RCC 7860 (cell line): ENCODE measurements at regions not wholly inside any gene's neighbourhood (a gene's known extent, or its start where the extent isn't known, plus 50 kb on each side); places are given as distances from the start of the nearest gene placed in this dataset.
"Not testable (repeated sequence)": the region's sequence is repeated elsewhere in the genome, so short reads cannot be mapped to it uniquely, and the experiment has no call there.

Experiments
- DNase-seq: peaks from one replicate; pipeline ENCODE4 v3.0.0-alpha.2; 2015; ENCODE audit warnings: low spot score
- FAIRE-seq: peaks from 2 replicates; lab custom pipeline; 2012; peaks lifted over from hg19 to GRCh38; lab: Jason Lieb, UNC

DNA sequence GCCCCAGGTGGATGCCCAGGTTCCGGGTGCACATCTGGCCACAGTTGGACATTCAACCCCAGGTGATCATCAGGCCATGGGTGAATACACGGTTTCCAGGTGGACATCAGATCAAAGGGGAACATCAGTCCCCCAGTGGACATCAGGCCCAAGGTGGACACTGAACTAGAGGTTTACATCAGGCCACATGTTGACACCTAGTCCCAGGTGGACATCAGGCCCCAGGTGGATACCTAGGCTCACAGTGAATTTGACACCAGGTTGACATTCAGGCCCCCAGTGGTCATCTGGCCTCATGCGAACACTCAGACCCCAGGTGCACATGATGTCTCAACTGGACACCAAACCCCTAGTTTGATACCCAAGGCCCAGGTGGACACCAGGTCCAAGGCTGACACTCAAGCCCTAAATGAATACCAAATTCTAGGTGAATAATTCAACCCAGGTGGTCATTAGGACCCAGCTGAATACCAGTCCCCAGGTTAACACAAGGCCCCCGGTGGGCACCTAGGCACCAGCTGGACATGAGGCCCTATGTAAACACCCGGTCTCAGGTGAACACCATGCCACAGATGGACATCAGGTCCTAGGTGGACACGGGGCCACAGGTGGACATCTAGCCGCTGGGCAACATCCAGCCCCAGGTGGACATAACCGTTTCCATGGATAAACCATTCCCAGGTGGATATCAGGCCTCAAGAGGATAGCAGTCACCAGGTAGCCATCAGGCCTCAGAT is 200.4 kb downstream of the POTEM start:
- DNase-seq, FAIRE-seq: not testable (repeated sequence)

- not testable (repeated sequence) for DNase-seq, FAIRE-seq
Observed at GRCh38 chr14:19168261-19168660, 201.0 kb downstream of the POTEM start.

DNA sequence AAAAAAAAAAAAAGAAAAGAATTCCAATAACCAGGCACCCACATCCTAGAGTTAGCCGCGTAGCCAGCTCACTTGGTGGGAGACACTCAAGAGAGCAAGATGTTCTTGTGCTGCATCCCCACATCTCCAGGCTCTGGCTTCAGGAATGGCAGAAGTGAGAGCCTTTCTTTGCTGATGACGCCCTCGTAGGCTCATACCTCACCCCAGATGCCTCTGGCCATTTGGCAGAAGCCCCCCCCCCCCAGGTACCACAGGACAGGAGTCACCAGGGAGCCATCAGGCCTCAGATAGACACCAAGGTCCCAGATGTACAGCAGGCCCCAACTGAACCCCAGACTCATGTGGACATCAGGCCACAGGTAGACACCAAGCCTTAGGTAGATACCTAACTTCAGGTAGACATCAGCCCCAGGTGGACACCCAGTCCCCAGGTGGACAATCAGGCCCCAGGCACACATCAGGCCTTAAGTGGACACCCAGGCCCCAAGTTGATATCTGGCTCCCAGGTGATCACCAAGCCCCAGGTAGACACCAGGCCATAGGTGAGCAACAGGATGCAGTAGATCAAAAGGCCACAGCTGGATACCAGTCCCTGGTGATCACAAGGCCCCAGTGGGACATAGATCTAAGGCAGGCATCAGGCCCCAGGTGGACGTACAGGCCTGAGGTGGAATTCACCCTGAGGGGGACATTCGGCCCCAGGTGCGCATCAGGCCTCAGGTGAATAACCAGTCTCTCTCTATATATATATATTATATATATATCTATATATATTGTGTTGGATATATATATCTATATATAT is 202.5 kb downstream of the POTEM start:
- DNase-seq, FAIRE-seq: not testable (repeated sequence)

DNA sequence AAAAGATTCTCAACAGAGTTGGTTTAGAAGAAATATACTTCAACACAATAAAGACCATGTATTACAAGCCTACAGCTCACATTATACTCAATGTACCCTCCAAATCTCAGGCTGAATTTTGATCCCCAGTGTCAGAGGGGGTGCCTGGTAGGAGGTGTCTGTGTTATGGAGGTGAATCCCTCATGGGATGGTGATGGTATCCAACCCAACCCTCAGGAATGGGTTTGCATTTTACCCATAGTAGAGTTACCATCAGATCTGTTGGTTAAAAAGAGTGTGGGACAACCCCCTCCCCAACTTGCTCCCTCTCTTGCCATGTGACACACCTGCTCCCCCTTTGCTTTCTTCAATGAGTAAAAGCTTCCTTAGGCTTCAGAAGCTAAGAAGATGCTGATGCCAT is 205.5 kb downstream of the POTEM start:
- not testable (repeated sequence) for DNase-seq, FAIRE-seq

- FAIRE-seq, DNase-seq: not testable (repeated sequence)
Observed at GRCh38 chr14:19173188-19173587, 206.0 kb downstream of the POTEM start.

DNA sequence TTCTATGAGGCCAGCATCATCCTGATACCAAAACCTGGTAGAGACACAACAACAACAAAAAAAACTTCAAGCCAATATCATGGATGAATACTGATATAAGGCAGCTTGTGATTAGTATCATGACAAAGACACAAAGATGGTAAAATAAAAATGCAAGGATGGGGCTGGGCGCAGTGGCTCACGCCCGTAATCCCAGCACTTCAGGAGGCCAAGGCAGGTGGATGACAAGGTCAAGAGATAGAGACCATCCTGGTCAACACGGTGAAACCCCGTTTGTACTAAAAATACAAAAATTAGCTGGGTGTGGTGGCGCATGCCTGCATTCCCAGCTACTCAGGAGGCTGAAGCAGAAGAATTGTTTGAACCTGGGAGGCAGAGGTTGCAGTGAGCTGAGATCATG is 210.2 kb downstream of the POTEM start:
- DNase-seq, FAIRE-seq: not testable (repeated sequence)

DNA sequence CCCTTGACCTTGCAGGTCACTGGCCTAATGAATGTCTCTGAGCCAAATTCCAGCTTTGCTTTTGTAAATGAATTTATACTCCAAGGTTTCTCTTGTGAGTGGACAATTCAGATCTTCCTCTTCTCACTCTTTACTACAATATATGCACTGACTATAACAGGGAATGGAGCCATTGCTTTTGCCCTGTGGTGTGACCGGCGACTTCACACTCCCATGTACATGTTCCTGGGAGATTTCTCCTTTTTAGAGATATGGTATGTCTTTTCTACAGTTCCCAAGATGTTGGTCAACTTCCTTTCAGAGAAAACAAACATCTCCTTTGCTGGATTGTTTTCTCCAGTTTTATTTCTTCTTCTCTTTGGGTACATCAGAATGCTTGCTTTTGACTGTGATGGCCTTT is 213.1 kb downstream of the POTEM start:
- not testable (repeated sequence) for DNase-seq, FAIRE-seq

DNA sequence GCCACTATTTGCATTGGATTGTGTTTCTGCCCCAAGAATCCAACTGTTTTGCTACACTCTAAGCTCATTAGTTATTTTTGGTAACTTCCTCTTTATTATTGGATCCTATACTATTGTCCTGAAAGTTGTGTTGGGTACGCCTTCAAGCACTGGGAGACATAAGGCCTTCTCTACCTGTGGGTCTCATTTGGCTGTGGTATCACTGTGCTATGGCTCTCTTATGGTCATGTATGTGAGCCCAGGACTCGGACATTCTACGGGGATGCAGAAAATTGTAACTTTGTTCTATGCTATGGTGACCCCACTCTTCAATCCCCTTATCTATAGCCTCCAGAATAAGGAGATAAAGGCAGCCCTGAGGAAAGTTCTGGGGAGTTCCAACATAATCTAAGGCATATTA is 213.6 kb downstream of the POTEM start:
- not testable (repeated sequence) for FAIRE-seq

DNA sequence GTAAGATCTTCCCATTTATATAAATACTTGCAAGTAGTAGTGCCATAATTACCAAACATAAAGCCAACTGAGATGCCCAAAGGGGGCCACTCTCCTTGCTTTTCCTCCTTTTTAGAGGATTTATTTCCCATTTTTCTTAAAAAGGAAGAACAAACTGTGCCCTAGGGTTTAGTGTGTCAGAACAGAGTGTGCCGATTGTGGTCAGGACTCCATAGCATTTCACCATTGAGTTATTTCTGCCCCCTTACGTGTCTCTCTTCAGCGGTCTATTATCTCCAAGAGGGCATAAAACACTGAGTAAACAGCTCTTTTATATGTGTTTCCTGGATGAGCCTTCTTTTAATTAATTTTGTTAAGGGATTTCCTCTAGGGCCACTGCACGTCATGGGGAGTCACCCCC is 227.9 kb downstream of the POTEM start:
- not testable (repeated sequence) for FAIRE-seq, DNase-seq

More for the DNA sequence above, 213.6 kb downstream of the POTEM start:
- DNase-seq = not testable (repeated sequence)

GRCh38 chr14:19197488-19198234 is 230.4 kb downstream of the POTEM start:
- DNase-seq, FAIRE-seq: not testable (repeated sequence)

DNA sequence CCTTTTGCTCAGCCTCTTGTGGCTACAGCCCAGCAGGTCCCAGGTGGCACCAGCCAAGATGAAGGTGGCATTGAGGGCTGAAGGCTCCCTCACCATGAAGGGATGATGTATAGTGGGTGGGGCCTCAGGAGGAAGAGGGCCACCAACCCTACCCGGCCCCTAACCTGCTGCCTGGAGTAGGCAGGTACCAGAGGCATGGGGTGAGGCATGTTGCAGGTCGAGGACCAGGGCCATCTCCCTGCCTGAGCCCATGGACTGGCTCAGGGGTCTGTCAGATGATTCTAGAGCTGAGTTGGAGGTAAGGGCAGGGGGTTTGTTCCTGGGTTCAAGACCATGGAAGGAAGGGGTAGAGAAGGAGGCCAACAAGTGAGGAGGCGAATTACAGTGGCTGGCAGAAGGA is 231.1 kb downstream of the POTEM start:
- not testable (repeated sequence) for DNase-seq, FAIRE-seq

DNA sequence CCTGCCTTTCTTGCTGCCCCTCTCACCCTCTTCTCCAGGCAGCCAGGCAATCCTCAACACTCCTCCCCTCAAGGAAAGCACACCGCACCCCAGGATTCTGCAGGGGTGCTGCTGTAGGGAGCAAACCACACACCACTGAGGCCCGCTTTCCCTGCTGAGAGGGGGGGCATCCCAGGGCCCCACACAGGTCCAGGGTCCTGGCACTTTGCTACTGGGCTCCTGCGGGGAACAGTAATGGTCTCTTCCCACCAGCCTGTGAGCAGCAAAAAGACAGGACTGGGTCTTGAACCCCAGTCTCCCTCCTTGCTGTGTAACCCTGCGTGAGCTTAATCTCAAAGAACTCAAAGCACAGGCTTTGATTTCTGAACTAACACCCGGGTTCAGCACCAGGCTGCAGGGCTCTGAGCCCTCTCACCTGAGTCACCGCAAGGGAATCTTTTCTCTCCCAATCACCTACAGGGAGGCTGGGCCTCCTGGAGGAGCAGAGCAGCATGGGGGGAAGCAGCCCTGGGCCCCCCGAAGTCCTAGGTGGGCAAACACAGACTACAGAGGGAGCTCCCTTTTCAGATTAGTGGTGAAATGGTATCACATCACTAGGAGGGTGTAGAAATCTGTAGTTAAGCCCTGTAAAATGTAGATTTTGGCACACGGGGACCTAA is 232.6 kb downstream of the POTEG start:
- FAIRE-seq, DNase-seq: not testable (repeated sequence)

DNA sequence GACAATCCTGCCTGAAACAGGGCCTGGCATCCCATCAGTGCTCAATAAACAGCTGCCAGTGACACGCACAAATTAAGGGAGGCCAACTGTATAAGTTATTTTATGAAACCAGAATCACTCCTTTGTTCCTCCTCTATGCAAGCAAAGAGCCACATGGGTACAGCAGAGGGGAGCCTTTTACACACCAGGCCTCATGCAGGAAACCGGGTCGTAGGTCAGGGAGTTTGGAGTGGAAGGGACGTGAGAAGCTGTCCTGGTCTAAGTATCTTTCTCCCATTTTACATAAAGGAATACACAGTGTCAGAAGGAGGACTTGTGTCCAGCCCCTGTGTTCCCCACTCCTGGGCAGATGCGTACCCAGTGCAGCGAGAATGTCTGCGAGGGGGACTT is 232.1 kb downstream of the POTEG start:
- FAIRE-seq, DNase-seq: not testable (repeated sequence)

GRCh38 chr14:19203250-19203972 is 230.7 kb downstream of the POTEG start:
- not testable (repeated sequence) for FAIRE-seq, DNase-seq

DNA sequence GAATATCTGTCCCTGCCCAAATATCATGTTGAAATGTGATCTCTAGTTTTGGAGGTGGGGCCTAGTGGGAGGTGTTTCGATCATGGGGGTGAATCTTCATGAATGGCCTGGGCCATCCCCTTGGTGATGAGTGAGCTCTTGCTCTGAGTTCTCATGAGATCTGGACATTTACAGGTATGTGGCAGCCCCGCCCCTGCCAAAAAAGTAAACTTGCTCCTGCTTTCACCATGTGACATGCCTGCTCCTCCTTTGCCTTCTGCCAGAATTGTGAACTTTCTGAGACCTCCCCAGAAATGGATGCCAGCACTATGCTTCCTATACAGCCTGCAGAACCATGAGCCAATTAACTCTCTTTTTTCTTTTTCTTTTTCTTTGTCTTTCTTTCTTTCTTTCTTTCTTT is 229.3 kb downstream of the POTEG start:
- not testable (repeated sequence) for DNase-seq, FAIRE-seq

- DNase-seq, FAIRE-seq: not testable (repeated sequence)
Observed at GRCh38 chr14:19216480-19216879, 217.7 kb downstream of the POTEG start.

- DNase-seq, FAIRE-seq: not testable (repeated sequence)
Observed at GRCh38 chr14:19219423-19219822, 214.7 kb downstream of the POTEG start.

DNA sequence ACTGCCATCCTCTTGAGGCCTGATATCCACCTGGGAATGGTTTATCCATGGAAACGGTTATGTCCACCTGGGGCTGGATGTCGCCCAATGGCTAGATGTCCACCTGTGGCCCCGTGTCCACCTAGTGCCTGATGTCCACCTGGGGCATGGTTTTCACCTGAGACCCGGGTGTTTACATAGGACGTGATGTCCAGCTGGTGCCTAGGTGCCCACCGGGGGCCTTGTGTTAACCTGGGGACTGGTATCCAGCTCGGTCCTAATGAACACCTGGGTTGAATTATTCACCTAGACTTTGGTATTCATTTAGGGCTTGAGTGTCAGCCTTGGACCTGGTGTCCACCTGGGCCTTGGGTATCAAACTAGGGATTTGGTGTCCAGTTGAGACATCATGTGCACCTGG is 202.7 kb downstream of the POTEG start:
- DNase-seq, FAIRE-seq: not testable (repeated sequence)

GRCh38 chr14:19234059-19234458 is 200.1 kb downstream of the POTEG start:
- not testable (repeated sequence) for FAIRE-seq, DNase-seq
